Fibroblast of lung (primary cell): ENCODE measurements at regions not wholly inside any gene's neighbourhood (a gene's known extent, or its start where the extent isn't known, plus 50 kb on each side); places are given as distances from the start of the nearest gene placed in this dataset.

Experiments used
- DNase-seq, 2 donors: peaks; one replicate each; pipeline versions ENCODE4 v3.0.0 to v3.0.0-alpha.2; 2010; ENCODE audit warnings: low read depth in 2 of 2
- H2AFZ ChIP-seq: 2 replicates; pipeline ENCODE4 v1.5.1; 2012; ENCODE audit warnings: low read length, control low read depth, inconsistent platforms
- H3K27ac ChIP-seq: 2 replicates; pipeline ENCODE4 v1.5.1; 2011; ENCODE audit warnings: low read length, control low read depth; ENCODE audit not compliant: insufficient read depth
- H3K27me3 ChIP-seq: 2 replicates; pipeline ENCODE4 v1.5.1; 2011; ENCODE audit warnings: mild to moderate bottlenecking, low read length; ENCODE audit not compliant: control insufficient read depth, insufficient read depth
- H3K36me3 ChIP-seq: 2 replicates; pipeline ENCODE4 v1.5.1; 2011; ENCODE audit warnings: low read length; ENCODE audit not compliant: control insufficient read depth, insufficient read depth
- H3K4me1 ChIP-seq: 2 replicates; pipeline ENCODE4 v1.5.1; 2011; ENCODE audit warnings: low read length; ENCODE audit not compliant: control insufficient read depth, insufficient read depth; ENCODE audit errors: extremely low read depth
- H3K4me2 ChIP-seq: 2 replicates; pipeline ENCODE4 v1.5.1; 2011; ENCODE audit warnings: low read length, control low read depth; ENCODE audit not compliant: insufficient read depth; ENCODE audit errors: extremely low read depth
- H3K4me3 ChIP-seq, 4 experiments: fragments of 200-600 bp in 1 of 4; sonication (generic) in 1 of 4; replicated peaks in 1 of 4; 2 replicates each; pipeline ENCODE4 v1.5.1; 2011 to 2016; ENCODE audit warnings: low read length in 4 of 4, low read depth in 3 of 4, mild to moderate bottlenecking in 3 of 4, control low read depth in 2 of 4, inconsistent platforms in 1 of 4, mixed read lengths in 1 of 4; ENCODE audit not compliant: insufficient read depth in 1 of 4; ENCODE audit errors: control extremely low read depth in 1 of 4
- H3K79me2 ChIP-seq: 2 replicates; pipeline ENCODE4 v1.5.1; 2012; ENCODE audit warnings: mild to moderate bottlenecking, low read length, inconsistent platforms; ENCODE audit not compliant: control insufficient read depth, insufficient read depth
- H3K9ac ChIP-seq: 2 replicates; pipeline ENCODE4 v1.5.1; 2011; ENCODE audit warnings: mild to moderate bottlenecking, low read length, control low read depth; ENCODE audit not compliant: insufficient read depth
- H3K9me3 ChIP-seq: 2 replicates; pipeline ENCODE4 v1.5.1; 2012; ENCODE audit warnings: low read depth, low read length; ENCODE audit not compliant: control insufficient read depth, insufficient read depth
- H4K20me1 ChIP-seq: 2 replicates; pipeline ENCODE4 v1.5.1; 2011; ENCODE audit warnings: low read length; ENCODE audit not compliant: control insufficient read depth, insufficient read depth; ENCODE audit errors: extremely low read depth
- CTCF ChIP-seq, 2 donors: IDR thresholded peaks in 1 of 2; conservative IDR thresholded peaks in 1 of 2; 1 replicate in 1 of 2; 2 replicates in 1 of 2; pipeline ENCODE4 v1.5.1; 2011 to 2012; ENCODE audit warnings: low read length in 2 of 2, control low read depth in 1 of 2, inconsistent platforms in 1 of 2, low read depth in 1 of 2, mild to moderate bottlenecking in 1 of 2
- EZH2 ChIP-seq: IDR thresholded peaks from 2 replicates; pipeline ENCODE4 v1.5.1; 2012; ENCODE audit warnings: low read length, control low read depth, mild to moderate bottlenecking; ENCODE audit errors: missing control alignments

GRCh38 chr4:62912531-62912930 is 1496.7 kb downstream of the TECRL start:
- no peaks in the 10 kb centered on the region for H4K20me1 ChIP-seq
- TF ChIP-seq EZH2, result no peak
- no peaks in the 10 kb centered on the region for H3K4me1 ChIP-seq
- no peak overlapping the region for H3K4me3 ChIP-seq
- no peak for DNase-seq
- no peak overlapping the region for H3K4me2 ChIP-seq
- H2AFZ ChIP-seq, result no peak overlapping the region
- H3K79me2 ChIP-seq, result no peaks in the 10 kb centered on the region
- H3K27ac ChIP-seq, result no peak overlapping the region
- no peaks in the 10 kb centered on the region for H3K9me3 ChIP-seq
- H3K27me3 ChIP-seq, result no peaks in the 10 kb centered on the region
- no peak overlapping the region for H3K9ac ChIP-seq
- H3K36me3 ChIP-seq, result no peaks in the 10 kb centered on the region

GRCh38 chr4:62909238-62909637 is 1500.0 kb downstream of the TECRL start:
- H3K79me2 ChIP-seq, result no peaks in the 10 kb centered on the region
- H3K4me3 ChIP-seq, result no peak overlapping the region
- no peaks in the 10 kb centered on the region for H4K20me1 ChIP-seq
- no peak overlapping the region for H3K4me2 ChIP-seq
- H3K9ac ChIP-seq, result no peak overlapping the region
- H3K27me3 ChIP-seq, result no peaks in the 10 kb centered on the region
- no peak overlapping the region for H3K27ac ChIP-seq
- no peaks in the 10 kb centered on the region for H3K36me3 ChIP-seq
- H2AFZ ChIP-seq, result no peak overlapping the region
- TF ChIP-seq CTCF (conservative IDR thresholded peaks at IDR 0.05 in 1 of 2, IDR thresholded peaks at IDR 0.05 in 1 of 2; ENCODE audit: low read depth in 1 of 2, low read length in 2 of 2) (no peak), EZH2 (no peak)
- no peak for DNase-seq
- no peaks in the 10 kb centered on the region for H3K9me3 ChIP-seq
- H3K4me1 ChIP-seq, result no peaks in the 10 kb centered on the region

- Histone ChIP-seq H3K9ac (no peak overlapping the region), H3K4me3 (no peak overlapping the region), H3K4me2 (no peak overlapping the region), H3K27me3 (no peaks in the 10 kb centered on the region), H3K79me2 (no peaks in the 10 kb centered on the region), H3K9me3 (no peaks in the 10 kb centered on the region), H3K27ac (no peak overlapping the region), H4K20me1 (no peaks in the 10 kb centered on the region), H2AFZ (no peak overlapping the region), H3K4me1 (no peaks in the 10 kb centered on the region), H3K36me3 (no peaks in the 10 kb centered on the region)
- TF ChIP-seq EZH2, result no peak
- TF ChIP-seq CTCF (conservative IDR thresholded peaks at IDR 0.05 in 1 of 2, IDR thresholded peaks at IDR 0.05 in 1 of 2; ENCODE audit: low read depth in 1 of 2, low read length in 2 of 2), result no peak
- DNase-seq, result no peak
These were observed 1508.1 kb downstream of the TECRL start for GRCh38 chr4:62901101-62901500.
